ENCODE measurements at regions not wholly inside any gene's neighbourhood (a gene's known extent, or its start where the extent isn't known, plus 50 kb on each side); places are given as distances from the start of the nearest gene placed in this dataset.

DNA sequence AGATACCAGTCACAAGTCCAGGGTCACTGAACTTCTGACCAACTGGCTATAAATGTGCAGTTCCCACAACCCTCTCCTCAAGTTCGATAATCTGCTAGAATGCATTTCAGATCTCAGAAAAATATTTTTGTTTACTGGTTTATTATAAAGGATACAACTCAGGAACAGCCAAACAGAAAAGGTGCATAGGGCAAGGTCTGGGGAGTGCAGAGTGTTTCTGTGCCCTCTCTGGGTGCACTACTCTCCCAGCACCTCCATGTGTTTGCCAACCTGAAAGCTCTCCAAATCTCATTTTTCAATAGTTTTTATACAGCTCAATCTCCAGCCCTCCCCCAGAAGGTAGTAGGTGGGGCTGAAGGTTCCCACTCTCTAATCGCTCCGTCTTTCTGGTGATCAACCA is 85.2 kb downstream of the SKA1 start:
- TF ChIP-seq, protein P1, sequence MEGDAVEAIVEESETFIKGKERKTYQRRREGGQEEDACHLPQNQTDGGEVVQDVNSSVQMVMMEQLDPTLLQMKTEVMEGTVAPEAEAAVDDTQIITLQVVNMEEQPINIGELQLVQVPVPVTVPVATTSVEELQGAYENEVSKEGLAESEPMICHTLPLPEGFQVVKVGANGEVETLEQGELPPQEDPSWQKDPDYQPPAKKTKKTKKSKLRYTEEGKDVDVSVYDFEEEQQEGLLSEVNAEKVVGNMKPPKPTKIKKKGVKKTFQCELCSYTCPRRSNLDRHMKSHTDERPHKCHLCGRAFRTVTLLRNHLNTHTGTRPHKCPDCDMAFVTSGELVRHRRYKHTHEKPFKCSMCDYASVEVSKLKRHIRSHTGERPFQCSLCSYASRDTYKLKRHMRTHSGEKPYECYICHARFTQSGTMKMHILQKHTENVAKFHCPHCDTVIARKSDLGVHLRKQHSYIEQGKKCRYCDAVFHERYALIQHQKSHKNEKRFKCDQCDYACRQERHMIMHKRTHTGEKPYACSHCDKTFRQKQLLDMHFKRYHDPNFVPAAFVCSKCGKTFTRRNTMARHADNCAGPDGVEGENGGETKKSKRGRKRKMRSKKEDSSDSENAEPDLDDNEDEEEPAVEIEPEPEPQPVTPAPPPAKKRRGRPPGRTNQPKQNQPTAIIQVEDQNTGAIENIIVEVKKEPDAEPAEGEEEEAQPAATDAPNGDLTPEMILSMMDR (IDR thresholded peaks at IDR 0.05; ENCODE audit: low read length), result no peak
- TF ChIP-seq EZH2 (IDR thresholded peaks at IDR 0.05; ENCODE audit: borderline replicate concordance, low read length), result no peak

DNA sequence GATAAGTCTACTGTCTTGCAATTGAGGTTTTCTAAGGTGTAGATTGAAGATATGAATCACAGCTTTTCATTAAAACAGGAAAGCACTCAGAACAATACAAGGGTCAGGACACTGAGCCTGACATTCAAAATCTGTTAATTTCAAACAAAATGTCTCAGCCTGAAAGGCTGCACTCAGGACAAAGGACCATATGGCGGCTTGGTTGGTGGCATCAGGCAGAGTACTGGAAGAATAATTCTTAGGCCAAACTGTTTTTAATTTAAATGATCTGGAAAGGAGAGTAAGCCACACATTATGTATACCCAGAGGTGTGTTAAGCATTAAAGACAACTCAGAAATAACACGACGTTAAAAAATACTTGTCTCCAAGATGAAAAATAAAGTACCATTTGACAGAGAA is 85.9 kb downstream of the SKA1 start:
- Histone ChIP-seq H3K4me3 (ENCODE audit: low read depth, low read length, poor library complexity, severe bottlenecking) (no peak overlapping the region), H3K27me3 (ENCODE audit: insufficient read depth, low read length) (no peaks in the 10 kb centered on the region), H3K27ac (ENCODE audit: low read depth, low read length, poor library complexity, severe bottlenecking) (no peak overlapping the region), H3K9me3 (ENCODE audit: low read length) (no peaks in the 10 kb centered on the region), H3K79me2 (ENCODE audit: insufficient read depth, low read length) (no peaks in the 10 kb centered on the region), H2AFZ (ENCODE audit: low read length) (no peak overlapping the region), H3K36me3 (ENCODE audit: insufficient read depth, low read length) (no peaks in the 10 kb centered on the region), H3K4me1 (ENCODE audit: insufficient read depth, low read length, severe bottlenecking) (no peaks in the 10 kb centered on the region), H3K9me2 (ENCODE audit: low read depth, low read length) (no peaks in the 10 kb centered on the region), H3K4me2 (ENCODE audit: low read length) (no peak overlapping the region), H3K9ac (ENCODE audit: low read length) (no peak overlapping the region), H3F3A (ENCODE audit: insufficient read depth, low read length) (no peaks in the 10 kb centered on the region), H4K20me1 (ENCODE audit: insufficient read depth, low read length) (no peaks in the 10 kb centered on the region)
- no peak for TF ChIP-seq EZH2 (IDR thresholded peaks at IDR 0.05; ENCODE audit: borderline replicate concordance, low read length)

More for the DNA sequence above, 85.2 kb downstream of the SKA1 start:
- Histone ChIP-seq H3K4me3 (ENCODE audit: low read depth, low read length, poor library complexity, severe bottlenecking) (no peak overlapping the region), H3K9ac (ENCODE audit: low read length) (no peak overlapping the region), H3K79me2 (ENCODE audit: insufficient read depth, low read length) (no peaks in the 10 kb centered on the region), H3K9me3 (ENCODE audit: low read length) (no peaks in the 10 kb centered on the region), H4K20me1 (ENCODE audit: insufficient read depth, low read length) (no peaks in the 10 kb centered on the region), H3K27ac (ENCODE audit: low read depth, low read length, poor library complexity, severe bottlenecking) (no peak overlapping the region), H3K36me3 (ENCODE audit: insufficient read depth, low read length) (no peaks in the 10 kb centered on the region), H3K9me2 (ENCODE audit: low read depth, low read length) (no peaks in the 10 kb centered on the region), H3K27me3 (ENCODE audit: insufficient read depth, low read length) (no peaks in the 10 kb centered on the region), H3K4me2 (ENCODE audit: low read length) (no peak overlapping the region), H3F3A (ENCODE audit: insufficient read depth, low read length) (no peaks in the 10 kb centered on the region), H2AFZ (ENCODE audit: low read length) (no peak overlapping the region), H3K4me1 (ENCODE audit: insufficient read depth, low read length, severe bottlenecking) (no peaks in the 10 kb centered on the region)

DNA sequence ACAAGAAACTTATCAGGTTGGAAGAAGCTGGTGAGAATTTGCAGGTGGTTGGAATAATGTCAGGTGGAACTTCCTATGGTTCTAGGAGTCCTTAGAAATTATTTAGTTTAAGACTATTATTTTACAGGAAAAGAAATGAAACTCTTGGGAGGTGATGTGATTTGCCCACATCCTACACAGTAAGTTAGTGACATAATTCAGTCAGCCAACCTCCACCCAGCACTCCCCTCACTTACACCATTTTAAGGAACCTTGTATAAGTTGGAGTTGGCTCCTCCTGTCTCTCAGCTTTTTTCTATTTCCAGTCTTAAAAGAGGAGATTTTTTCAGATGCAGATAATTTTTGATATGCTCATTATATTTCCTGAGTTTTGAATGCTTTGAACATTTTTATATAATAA is 86.4 kb downstream of the SKA1 start:
- H4K20me1 ChIP-seq (ENCODE audit: insufficient read depth, low read length), result no peaks in the 10 kb centered on the region

More for the DNA sequence above, 86.4 kb downstream of the SKA1 start:
- Histone ChIP-seq H3K36me3 (ENCODE audit: insufficient read depth, low read length) (no peaks in the 10 kb centered on the region), H3K27ac (ENCODE audit: low read depth, low read length, poor library complexity, severe bottlenecking) (no peak overlapping the region), H3K9me3 (ENCODE audit: low read length) (no peaks in the 10 kb centered on the region), H3F3A (ENCODE audit: insufficient read depth, low read length) (no peaks in the 10 kb centered on the region), H2AFZ (ENCODE audit: low read length) (no peak overlapping the region), H3K4me2 (ENCODE audit: low read length) (no peak overlapping the region), H3K4me1 (ENCODE audit: insufficient read depth, low read length, severe bottlenecking) (no peaks in the 10 kb centered on the region), H3K4me3 (ENCODE audit: low read depth, low read length, poor library complexity, severe bottlenecking) (no peak overlapping the region), H3K79me2 (ENCODE audit: insufficient read depth, low read length) (no peaks in the 10 kb centered on the region), H3K9me2 (ENCODE audit: low read depth, low read length) (no peaks in the 10 kb centered on the region), H3K27me3 (ENCODE audit: insufficient read depth, low read length) (no peaks in the 10 kb centered on the region), H3K9ac (ENCODE audit: low read length) (no peak overlapping the region)
- TF ChIP-seq, protein P1 (IDR thresholded peaks at IDR 0.05; ENCODE audit: low read length), result no peak
- TF ChIP-seq EZH2 (IDR thresholded peaks at IDR 0.05; ENCODE audit: borderline replicate concordance, low read length), result no peak

All from OCI-LY1 (cell line).